AG09319 (cell line): ENCODE measurements at regions not wholly inside any gene's neighbourhood (a gene's known extent, or its start where the extent isn't known, plus 50 kb on each side); places are given as distances from the start of the nearest gene placed in this dataset.

Experiments
- DNase-seq: peaks from one replicate; pipeline ENCODE4 v3.0.0-alpha.2; 2010; ENCODE audit warnings: low read depth; ENCODE audit errors: extremely low read depth
- TF ChIP-seq, protein P1 (sequence below): IDR thresholded peaks from 2 replicates; pipeline ENCODE4 v1.5.1; 2011; ENCODE audit warnings: low read depth, mild to moderate bottlenecking, inconsistent platforms, low read length, moderate library complexity

DNA sequence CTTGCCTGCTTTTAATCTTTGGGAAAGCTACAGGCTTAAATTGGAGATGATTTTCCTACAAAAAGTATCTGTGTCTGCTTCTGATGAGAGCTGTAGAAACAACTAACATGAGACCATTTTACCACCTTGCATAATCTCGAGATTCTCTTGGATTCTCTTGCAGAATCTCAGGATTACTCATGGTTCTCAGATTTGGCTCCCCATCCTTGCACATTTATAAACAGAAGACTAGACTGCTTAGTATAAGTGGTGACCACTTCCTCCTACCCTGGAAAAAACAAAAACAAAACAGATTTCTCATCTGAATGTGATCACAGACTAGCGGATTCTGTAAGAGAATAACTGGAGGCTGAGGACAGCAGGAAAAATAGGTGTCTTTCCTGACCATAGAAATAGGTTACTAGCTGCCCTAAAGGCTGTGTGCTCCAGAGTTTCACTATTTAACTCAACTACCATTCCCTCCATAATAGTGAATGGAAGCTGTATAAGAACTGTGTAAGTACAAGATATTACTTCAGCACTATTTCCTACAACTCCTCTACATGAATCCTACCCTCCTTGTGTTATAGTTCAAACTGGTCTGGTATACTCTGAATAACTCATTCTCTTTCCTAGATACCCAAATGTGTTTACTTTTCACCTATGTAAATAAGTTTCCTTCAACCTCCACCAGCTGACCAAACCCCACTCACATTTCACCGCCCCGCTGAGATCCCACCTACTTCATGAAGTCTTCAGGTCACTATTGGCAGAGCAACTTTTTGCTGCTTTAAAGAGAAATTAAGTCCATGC lies 122.2 kb upstream of the C2CD4B start:
- TF ChIP-seq, protein P1, sequence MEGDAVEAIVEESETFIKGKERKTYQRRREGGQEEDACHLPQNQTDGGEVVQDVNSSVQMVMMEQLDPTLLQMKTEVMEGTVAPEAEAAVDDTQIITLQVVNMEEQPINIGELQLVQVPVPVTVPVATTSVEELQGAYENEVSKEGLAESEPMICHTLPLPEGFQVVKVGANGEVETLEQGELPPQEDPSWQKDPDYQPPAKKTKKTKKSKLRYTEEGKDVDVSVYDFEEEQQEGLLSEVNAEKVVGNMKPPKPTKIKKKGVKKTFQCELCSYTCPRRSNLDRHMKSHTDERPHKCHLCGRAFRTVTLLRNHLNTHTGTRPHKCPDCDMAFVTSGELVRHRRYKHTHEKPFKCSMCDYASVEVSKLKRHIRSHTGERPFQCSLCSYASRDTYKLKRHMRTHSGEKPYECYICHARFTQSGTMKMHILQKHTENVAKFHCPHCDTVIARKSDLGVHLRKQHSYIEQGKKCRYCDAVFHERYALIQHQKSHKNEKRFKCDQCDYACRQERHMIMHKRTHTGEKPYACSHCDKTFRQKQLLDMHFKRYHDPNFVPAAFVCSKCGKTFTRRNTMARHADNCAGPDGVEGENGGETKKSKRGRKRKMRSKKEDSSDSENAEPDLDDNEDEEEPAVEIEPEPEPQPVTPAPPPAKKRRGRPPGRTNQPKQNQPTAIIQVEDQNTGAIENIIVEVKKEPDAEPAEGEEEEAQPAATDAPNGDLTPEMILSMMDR = no peak
- DNase-seq = peak; percentile 5

DNA sequence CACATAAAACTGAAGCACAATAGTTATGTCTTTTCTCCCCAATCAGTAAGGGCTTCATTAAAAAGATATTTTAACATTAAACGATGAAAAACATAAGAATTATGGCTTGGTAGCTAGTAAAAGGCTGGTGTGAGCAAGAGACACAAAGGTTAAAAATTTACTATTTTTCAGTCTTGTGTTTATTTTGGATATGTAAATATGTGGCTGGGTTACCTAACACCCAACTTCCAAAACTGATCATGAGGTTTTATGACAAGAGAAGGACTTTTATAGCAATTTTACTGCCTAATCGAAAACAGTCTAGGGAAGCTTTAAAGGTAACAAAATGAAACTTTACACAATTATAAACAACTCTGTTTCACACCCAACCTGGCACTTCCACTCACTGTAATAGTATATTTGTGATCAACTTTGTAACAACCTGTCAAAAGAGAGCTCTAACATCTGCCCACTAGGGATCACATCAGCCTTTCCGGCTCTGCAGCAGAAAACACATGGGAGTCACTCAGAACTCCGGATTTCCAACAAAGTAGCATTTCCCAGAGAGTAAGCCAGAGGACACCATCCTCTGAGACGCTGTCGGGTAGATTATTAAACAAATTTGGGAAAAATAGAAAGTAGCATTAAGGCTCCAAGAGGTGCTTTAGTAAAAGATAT lies 123.4 kb upstream of the C2CD4B start:
- no peak for DNase-seq
- TF ChIP-seq, protein P1 = no peak

DNA sequence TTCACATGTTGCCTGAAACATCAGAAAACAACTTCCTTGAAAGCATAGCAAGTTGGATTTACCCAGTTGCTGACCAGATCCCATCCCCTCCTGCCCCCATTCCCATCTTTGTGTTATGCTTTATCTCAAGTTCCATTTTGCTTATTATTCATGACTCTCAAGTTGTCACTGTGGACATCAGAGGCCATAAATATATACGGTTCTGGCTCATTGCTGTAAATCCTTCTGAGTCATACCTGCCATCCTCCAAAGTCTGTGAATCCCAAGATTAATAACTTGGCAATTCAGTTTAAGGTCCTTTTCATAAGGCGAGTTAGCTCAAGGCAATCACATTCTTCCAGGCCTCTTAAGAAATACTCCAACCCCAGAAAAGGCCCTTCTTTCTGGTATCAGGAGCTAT lies 126.2 kb upstream of the C2CD4B start:
- DNase-seq = no peak
- TF ChIP-seq, protein P1 = no peak

DNA sequence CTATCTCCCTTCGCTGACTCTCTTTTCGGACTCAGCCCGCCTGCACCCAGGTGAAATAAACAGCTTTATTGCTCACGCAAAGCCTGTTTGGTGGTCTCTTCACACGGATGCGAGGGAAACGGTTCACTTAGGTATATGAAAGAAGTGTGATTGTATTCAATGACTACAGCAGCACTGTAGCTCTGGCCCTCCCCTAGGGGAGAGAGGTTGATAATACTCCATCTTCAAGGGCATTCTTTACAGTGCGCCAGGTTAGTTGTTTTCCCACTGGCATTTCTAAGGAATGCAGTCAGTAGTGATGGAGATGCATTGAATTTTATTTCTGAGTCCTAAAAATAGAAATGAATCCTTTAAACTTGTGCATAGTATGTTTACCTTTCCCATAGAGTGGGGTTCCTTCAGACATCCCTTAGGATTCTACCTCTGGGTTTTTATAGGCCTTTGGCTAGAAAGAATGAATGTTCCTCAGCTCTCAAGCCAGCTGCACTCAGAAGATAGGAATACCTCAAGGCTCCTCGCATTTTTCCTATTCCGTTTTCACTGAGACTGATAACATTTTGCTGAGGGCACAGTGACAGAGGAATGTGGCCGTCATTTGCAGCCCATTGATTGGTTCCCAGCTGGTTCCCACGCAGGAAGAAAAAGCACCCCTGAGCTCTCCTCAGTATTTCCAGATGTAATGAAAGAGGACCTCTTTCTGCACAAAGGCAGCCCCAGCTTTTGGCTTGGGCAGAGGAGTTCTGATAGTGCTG lies 131.8 kb upstream of the C2CD4B start:
- DNase-seq = no peak
- TF ChIP-seq, protein P1 = no peak

DNA sequence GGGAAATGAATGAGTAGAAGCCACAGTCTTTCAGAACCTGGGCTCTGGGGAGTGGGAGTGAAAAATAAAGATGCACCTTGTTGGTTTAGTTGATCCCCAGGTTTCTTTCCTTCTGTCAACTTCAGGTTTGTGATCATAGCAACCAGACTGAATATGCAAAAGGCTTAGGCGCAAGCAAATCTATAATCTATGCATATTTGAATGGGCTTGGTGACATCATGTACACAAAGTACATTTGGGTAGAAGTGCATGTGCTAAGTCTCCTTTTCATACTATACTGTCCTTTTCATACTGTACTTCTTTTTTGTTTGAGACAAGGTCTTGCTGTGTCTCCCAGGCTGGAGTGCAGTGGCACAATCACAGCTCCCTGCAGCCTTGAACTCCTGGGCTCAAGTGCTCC lies 132.4 kb upstream of the C2CD4B start:
- TF ChIP-seq, protein P1 = no peak
- DNase-seq = no peak

DNA sequence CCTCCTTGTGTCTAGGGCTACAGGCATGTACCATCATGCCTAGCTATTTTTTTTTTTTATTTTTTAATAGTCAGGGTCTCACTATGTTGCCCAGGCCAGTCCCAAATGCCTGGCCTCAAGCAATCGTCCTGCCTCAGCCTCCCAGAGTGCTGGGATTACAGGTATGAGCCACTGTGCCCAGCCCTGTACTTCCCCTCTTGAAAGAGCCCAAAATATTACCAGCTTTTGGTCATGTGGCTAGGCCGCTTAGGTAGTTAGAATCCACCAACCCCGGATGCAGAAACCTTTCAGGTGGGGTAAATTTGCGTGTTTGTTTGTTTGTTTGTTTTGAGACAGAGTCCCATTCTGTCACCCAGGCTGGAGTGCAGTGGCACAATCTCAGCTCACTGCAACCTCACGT lies 132.8 kb upstream of the C2CD4B start:
- TF ChIP-seq, protein P1 = no peak
- no peak for DNase-seq

DNA sequence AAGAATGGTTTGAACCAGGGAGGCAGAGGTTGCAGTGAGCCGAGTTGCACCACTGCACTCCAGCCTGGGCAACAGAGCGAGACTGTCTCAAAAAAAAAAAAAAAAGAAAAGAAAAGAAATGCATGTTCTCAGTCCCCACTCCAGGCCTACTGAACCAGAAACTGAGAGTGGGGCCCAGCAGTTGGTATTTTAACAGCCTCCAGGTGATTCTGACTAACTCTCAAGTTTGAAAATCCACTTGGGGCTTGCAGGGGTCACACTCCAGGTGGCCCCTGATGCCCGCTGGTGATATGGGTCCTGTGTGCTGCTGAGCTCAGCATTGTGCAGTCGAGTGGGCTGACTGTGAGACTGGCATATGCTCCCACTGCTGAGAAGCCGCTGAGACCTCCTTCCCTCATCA lies 133.7 kb upstream of the C2CD4B start:
- TF ChIP-seq, protein P1 = no peak
- DNase-seq = no peak
